ENCODE measurements at regions not wholly inside any gene's neighbourhood (a gene's known extent, or its start where the extent isn't known, plus 50 kb on each side); places are given as distances from the start of the nearest gene placed in this dataset.

- H3K4me3 ChIP-seq (ENCODE audit: low read depth, low read length), result no peak overlapping the region
- Mint-ChIP-seq H3K9me3 (ENCODE audit: unreplicated experiment) (no peaks in the 10 kb centered on the region), H3K36me3 (ENCODE audit: insufficient read depth, unreplicated experiment) (no peaks in the 10 kb centered on the region), H3K27me3 (ENCODE audit: insufficient read depth, unreplicated experiment) (no peaks in the 10 kb centered on the region), H3K4me3 (ENCODE audit: unreplicated experiment) (no peak overlapping the region), H3K4me1 (ENCODE audit: low read depth, unreplicated experiment) (no peaks in the 10 kb centered on the region), H3K27ac (ENCODE audit: unreplicated experiment) (no peak overlapping the region)
- no peaks in the 10 kb centered on the region for H3K36me3 ChIP-seq (ENCODE audit: control insufficient read depth, insufficient read depth, low read length)
- no TSS peak for BruUV-seq (replicated peaks)
- CTCF ChIA-PET, result no interaction called here
- DNase-seq, result no peak
- no peaks in the 10 kb centered on the region for H3K27me3 ChIP-seq (replicated peaks; ENCODE audit: control insufficient read depth, insufficient read depth, low read length)
- intact Hi-C loops (cut with micrococcal nuclease; ENCODE audit: unreplicated experiment), result no loop called here
- POLR2A ChIA-PET, result no interaction called here
- TF ChIP-seq, protein P1, sequence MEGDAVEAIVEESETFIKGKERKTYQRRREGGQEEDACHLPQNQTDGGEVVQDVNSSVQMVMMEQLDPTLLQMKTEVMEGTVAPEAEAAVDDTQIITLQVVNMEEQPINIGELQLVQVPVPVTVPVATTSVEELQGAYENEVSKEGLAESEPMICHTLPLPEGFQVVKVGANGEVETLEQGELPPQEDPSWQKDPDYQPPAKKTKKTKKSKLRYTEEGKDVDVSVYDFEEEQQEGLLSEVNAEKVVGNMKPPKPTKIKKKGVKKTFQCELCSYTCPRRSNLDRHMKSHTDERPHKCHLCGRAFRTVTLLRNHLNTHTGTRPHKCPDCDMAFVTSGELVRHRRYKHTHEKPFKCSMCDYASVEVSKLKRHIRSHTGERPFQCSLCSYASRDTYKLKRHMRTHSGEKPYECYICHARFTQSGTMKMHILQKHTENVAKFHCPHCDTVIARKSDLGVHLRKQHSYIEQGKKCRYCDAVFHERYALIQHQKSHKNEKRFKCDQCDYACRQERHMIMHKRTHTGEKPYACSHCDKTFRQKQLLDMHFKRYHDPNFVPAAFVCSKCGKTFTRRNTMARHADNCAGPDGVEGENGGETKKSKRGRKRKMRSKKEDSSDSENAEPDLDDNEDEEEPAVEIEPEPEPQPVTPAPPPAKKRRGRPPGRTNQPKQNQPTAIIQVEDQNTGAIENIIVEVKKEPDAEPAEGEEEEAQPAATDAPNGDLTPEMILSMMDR (IDR thresholded peaks at IDR 0.05; ENCODE audit: insufficient read depth in 1 of 2, low read depth in 1 of 2, low read length in 1 of 2, severe bottlenecking in 1 of 2, unreplicated experiment in 1 of 2), result no peak
- no peaks in the 10 kb centered on the region for H3K4me1 ChIP-seq
- no peaks in the 10 kb centered on the region for H3K9me3 ChIP-seq
These were observed 774.9 kb upstream of the ALCAM start for GRCh38 chr3:104591776-104592175.

GRCh38 chr3:104594491-104594890 is 772.2 kb upstream of the ALCAM start:
- TF ChIP-seq, protein P1 (IDR thresholded peaks at IDR 0.05; ENCODE audit: insufficient read depth in 1 of 2, low read depth in 1 of 2, low read length in 1 of 2, severe bottlenecking in 1 of 2, unreplicated experiment in 1 of 2), result no peak
- ChIA-PET POLR2A (no interaction called here), CTCF (no interaction called here)
- no peak overlapping the region for H3K4me3 ChIP-seq (ENCODE audit: low read depth, low read length)
- H3K4me1 Mint-ChIP-seq (ENCODE audit: low read depth, unreplicated experiment), result no peaks in the 10 kb centered on the region
- H3K27ac Mint-ChIP-seq (ENCODE audit: unreplicated experiment), result no peak overlapping the region
- H3K9me3 Mint-ChIP-seq (ENCODE audit: unreplicated experiment), result no peaks in the 10 kb centered on the region
- H3K36me3 Mint-ChIP-seq (ENCODE audit: insufficient read depth, unreplicated experiment), result no peaks in the 10 kb centered on the region
- no peaks in the 10 kb centered on the region for H3K27me3 Mint-ChIP-seq (ENCODE audit: insufficient read depth, unreplicated experiment)
- no peaks in the 10 kb centered on the region for H3K9me3 ChIP-seq
- no TSS peak for BruUV-seq (replicated peaks)
- H3K36me3 ChIP-seq (ENCODE audit: control insufficient read depth, insufficient read depth, low read length), result no peaks in the 10 kb centered on the region
- H3K4me1 ChIP-seq, result no peaks in the 10 kb centered on the region
- H3K4me3 Mint-ChIP-seq (ENCODE audit: unreplicated experiment), result no peak overlapping the region
- intact Hi-C loops (cut with micrococcal nuclease; ENCODE audit: unreplicated experiment), result no loop called here
- H3K27me3 ChIP-seq (replicated peaks; ENCODE audit: control insufficient read depth, insufficient read depth, low read length), result no peaks in the 10 kb centered on the region
- DNase-seq, result no peak

DNA sequence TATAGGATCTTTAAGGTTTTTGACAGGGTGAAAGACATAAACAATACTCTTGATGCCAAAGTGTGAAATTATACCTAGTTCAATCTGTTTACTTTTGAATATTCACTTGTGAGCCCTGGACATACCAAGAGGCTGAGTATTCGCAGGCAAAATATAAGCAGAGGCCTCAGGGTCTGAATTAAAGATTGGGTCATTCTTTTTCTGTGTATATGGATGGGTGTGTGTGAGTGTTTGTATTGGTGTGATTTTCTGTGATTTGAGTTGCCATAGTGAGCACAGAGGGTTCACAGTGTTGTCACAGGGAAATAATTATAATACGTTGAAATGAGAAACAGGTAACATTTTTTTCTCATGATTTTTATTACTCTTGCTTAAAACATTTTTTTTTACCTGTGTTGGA is 770.7 kb upstream of the ALCAM start:
- POLR2A ChIA-PET, result interaction anchor here (0.6 kb wide), 1 partner anchor 796 kb away, joined by 3 read pairs; no protein-coding TSS in a partner anchor
- Histone ChIP-seq H3K4me1 (no peaks in the 10 kb centered on the region), H3K36me3 (ENCODE audit: control insufficient read depth, insufficient read depth, low read length) (no peaks in the 10 kb centered on the region), H3K4me3 (ENCODE audit: low read depth, low read length) (no peak overlapping the region), H3K9me3 (no peaks in the 10 kb centered on the region), H3K27me3 (replicated peaks; ENCODE audit: control insufficient read depth, insufficient read depth, low read length) (no peaks in the 10 kb centered on the region)
- no peaks in the 10 kb centered on the region for H3K36me3 Mint-ChIP-seq (ENCODE audit: insufficient read depth, unreplicated experiment)
- H3K4me1 Mint-ChIP-seq (ENCODE audit: low read depth, unreplicated experiment), result no peaks in the 10 kb centered on the region
- TF ChIP-seq, protein P1 (IDR thresholded peaks at IDR 0.05; ENCODE audit: insufficient read depth in 1 of 2, low read depth in 1 of 2, low read length in 1 of 2, severe bottlenecking in 1 of 2, unreplicated experiment in 1 of 2), result no peak
- BruUV-seq (replicated peaks), result no TSS peak
- H3K27ac Mint-ChIP-seq (ENCODE audit: unreplicated experiment), result no peak overlapping the region
- no peaks in the 10 kb centered on the region for H3K9me3 Mint-ChIP-seq (ENCODE audit: unreplicated experiment)
- DNase-seq, result no peak
- no peaks in the 10 kb centered on the region for H3K27me3 Mint-ChIP-seq (ENCODE audit: insufficient read depth, unreplicated experiment)
- intact Hi-C loops (cut with micrococcal nuclease; ENCODE audit: unreplicated experiment), result loop anchor here (1.0 kb wide), 2 partner anchors 770 to 922 kb away; partner anchors contain the start of gene ALCAM
- CTCF ChIA-PET, result interaction anchor here (0.6 kb wide), 1 partner anchor 49 kb away, joined by 3 read pairs; no protein-coding TSS in a partner anchor
- no peak overlapping the region for H3K4me3 Mint-ChIP-seq (ENCODE audit: unreplicated experiment)

Measured in Caco-2 (cell line).